Choroid plexus epithelial cell (primary cell): ENCODE measurements at regions not wholly inside any gene's neighbourhood (a gene's known extent, or its start where the extent isn't known, plus 50 kb on each side); places are given as distances from the start of the nearest gene placed in this dataset.

Experiments
- DNase-seq: peaks from one replicate; pipeline ENCODE4 v3.0.0-alpha.2; 2010; ENCODE audit warnings: low read depth
- H3K4me3 ChIP-seq: 2 replicates; pipeline ENCODE4 v1.5.1; 2011; ENCODE audit warnings: low read depth, mild to moderate bottlenecking, control low read depth, low read length, moderate library complexity
- CTCF ChIP-seq: conservative IDR thresholded peaks from 2 replicates; pipeline ENCODE4 v1.5.1; 2011; ENCODE audit warnings: low read depth, mild to moderate bottlenecking, control low read depth, inconsistent platforms, low read length, moderate library complexity

GRCh38 chr1:218666263-218666662, 321.1 kb downstream of the TGFB2 start:
- DNase-seq, result no peak
- TF ChIP-seq CTCF, result no peak

GRCh38 chr1:218667781-218668516, 322.8 kb downstream of the TGFB2 start:
- no peak overlapping the region for H3K4me3 ChIP-seq
- DNase-seq, result no peak
- TF ChIP-seq CTCF, result no peak

More at GRCh38 chr1:218666263-218666662, 321.1 kb downstream of the TGFB2 start:
- H3K4me3 ChIP-seq, result no peak overlapping the region

DNA sequence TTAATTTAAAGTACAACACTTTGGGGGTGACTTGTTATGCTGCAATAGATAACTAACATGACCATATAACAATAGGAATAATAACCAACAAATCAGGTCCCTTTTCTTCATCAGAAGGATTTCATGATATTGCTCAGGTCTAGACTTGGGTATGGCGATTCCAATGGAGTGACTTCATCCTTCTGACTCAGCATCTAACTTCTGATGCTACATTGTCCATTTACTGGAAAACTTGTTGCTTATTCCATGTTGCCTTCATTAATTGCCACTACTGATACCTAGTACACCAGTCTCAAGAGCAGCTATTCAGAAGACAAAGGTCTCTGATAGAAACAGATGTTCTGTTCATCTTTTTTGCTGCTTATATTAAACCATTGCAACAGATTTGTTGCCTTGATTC, 324.3 kb downstream of the TGFB2 start:
- no peak overlapping the region for H3K4me3 ChIP-seq
- no peak for TF ChIP-seq CTCF
- DNase-seq, result peak; percentile 44

GRCh38 chr1:218670875-218671274, 325.7 kb downstream of the TGFB2 start:
- no peak for DNase-seq
- TF ChIP-seq CTCF, result no peak
- no peak overlapping the region for H3K4me3 ChIP-seq

DNA sequence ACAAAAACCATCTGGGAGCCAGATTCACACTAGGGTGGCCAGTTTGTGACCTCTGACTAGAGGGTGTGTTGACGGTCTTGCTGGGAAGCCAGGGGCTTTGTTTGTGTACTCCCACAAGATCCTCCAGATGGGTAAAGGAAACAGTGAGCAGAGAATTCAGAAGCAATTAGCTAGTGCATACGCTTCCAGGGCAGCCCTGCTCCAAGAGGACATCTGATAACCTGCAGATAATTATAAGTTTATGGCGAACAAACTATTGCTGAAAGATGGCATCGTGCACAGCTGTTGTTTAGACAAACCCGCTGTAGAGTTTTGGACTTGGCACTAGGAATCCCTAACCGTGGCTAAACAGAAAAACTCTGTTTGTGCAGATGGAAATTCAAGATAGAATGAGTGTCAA, 326.4 kb downstream of the TGFB2 start:
- peak; percentile 66 for DNase-seq
- peak; percentile 4 for TF ChIP-seq CTCF
- no peak overlapping the region for H3K4me3 ChIP-seq

- no peak overlapping the region for H3K4me3 ChIP-seq
- TF ChIP-seq CTCF, result no peak
- DNase-seq, result no peak
Observed at GRCh38 chr1:218673170-218673569, 328.0 kb downstream of the TGFB2 start.

GRCh38 chr1:218674280-218674773, 329.2 kb downstream of the TGFB2 start:
- DNase-seq, result peak; percentile 98
- TF ChIP-seq CTCF, result peak; percentile 30
- no peak overlapping the region for H3K4me3 ChIP-seq
